SIG-M5 treated with dmso at 0.1 percent for 504 hours (cell line): ENCODE measurements at regions not wholly inside any gene's neighbourhood (a gene's known extent, or its start where the extent isn't known, plus 50 kb on each side); places are given as distances from the start of the nearest gene placed in this dataset.
A peak's percentile ranks its signal among the peaks of the same experiment; 100 is the strongest.
"Not testable (repeated sequence)": the region's sequence is repeated elsewhere in the genome, so short reads cannot be mapped to it uniquely, and the experiment has no call there.

Source experiments
- DNase-seq: peaks from one replicate; lab custom pipeline; 2025; ENCODE audit not compliant: unreplicated experiment; lab: John Stamatoyannopoulos, UW

GRCh38 chr5:133857595-133858313, 110.7 kb downstream of the C5orf15 start:
- not testable (repeated sequence) for DNase-seq

- DNase-seq: no peak
Observed at GRCh38 chr5:133854554-133854953, 113.9 kb downstream of the C5orf15 start.

- DNase-seq: peak; percentile 48
Observed at GRCh38 chr5:133853646-133854365, 114.6 kb downstream of the C5orf15 start.

GRCh38 chr5:133851521-133851920, 116.9 kb downstream of the C5orf15 start:
- peak; percentile 24 for DNase-seq

DNA sequence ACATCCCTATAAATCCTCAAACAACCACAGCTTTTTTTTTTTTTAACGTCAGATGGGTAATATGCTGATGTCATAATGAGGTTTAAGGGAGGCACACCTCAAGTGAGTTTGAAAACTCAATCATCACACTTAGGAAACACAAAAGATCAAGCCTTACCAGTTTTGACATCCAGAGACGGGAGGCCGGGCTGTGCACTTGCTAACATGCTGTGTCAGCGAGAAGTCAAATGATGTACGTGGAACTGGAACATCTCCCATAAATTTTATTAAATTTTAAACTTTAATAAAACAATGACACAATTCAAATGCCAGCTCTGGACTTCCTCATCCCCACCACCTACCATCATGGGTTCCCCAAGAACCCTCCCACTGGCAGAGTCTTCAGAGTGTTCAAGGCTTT, 117.6 kb downstream of the C5orf15 start:
- DNase-seq: no peak

DNA sequence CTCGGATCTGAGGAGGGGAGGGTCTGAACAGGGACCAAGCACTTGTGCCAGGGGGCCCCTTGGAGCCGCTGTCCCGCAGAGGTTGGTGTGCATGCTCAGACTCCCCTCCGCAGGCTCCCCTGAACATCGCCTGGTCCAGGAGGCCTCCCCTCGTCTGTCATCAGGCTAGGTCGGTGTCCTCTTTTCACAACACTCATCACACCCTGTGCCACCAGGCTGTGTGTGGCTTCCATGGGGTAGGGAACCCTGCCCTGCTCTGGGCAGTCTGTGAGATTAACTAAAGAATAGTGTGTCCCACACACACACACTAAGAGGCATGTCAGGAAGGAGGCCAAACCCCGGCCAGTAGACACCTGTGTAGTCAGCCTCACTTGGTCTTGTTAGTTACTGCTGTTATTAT, 119.3 kb downstream of the C5orf15 start:
- DNase-seq: no peak

GRCh38 chr5:133848341-133848811, 120.0 kb downstream of the C5orf15 start:
- DNase-seq: peak; percentile 39

- DNase-seq: no peak
Observed at GRCh38 chr5:133847886-133848285, 120.5 kb downstream of the C5orf15 start.

DNA sequence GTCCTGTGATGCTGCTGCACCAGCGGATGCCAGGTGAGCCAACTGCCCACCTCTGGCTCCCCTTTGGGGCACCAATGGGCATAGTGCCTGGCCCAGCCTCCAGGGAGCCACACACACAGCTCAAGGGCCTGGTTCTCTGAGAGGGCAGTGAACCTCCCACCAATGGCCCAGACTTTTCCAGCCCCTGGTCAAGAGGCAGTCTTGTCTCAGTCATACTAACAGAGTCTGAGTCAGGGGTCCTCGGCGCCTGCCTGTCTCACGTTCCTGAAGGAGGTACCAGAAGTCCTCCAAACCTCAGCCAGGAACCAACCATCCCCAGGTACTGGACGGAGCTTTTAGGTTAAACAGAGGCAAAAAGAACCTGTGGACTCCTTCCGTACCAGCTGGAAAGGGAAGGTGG, 121.1 kb downstream of the C5orf15 start:
- DNase-seq: no peak

DNA sequence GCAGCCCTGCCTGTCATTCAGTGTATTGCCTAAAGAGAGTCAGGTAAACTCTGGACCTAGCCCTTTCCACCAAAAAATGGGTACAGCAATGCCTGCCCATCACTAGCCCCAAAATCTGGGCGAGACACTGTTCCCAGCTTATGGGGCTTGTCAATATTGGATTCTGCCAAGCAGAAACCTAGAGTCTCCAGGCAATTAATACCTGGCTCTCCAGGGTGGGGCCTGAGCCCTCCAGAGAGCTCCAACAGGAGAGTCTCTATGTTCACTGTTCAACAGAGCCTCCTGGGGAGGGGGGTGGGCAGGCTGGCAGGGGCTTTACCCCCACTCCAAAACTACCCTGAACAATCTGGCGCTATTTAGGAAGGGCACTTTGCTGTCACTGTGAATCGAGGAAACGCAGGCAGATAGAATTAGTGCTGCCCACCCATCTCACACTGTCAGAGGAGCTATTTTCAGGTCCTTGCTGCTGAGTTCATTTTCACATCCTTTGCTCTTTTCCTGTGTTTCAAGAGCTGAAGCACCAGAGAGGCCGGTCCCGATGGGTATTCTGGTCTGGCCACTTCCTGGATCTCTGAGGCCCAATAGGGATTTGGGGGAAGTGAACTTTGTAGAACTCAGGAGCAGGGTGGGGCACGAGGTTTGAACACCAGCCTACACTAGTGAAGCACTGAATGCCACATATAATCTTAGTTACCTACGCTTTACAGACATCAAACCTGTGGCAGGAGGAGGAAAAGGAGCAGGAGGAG, 121.8 kb downstream of the C5orf15 start:
- no peak for DNase-seq

- DNase-seq: no peak
Observed at GRCh38 chr5:133845271-133845670, 123.2 kb downstream of the C5orf15 start.

GRCh38 chr5:133844836-133845235, 123.6 kb downstream of the C5orf15 start:
- DNase-seq: no peak

DNA sequence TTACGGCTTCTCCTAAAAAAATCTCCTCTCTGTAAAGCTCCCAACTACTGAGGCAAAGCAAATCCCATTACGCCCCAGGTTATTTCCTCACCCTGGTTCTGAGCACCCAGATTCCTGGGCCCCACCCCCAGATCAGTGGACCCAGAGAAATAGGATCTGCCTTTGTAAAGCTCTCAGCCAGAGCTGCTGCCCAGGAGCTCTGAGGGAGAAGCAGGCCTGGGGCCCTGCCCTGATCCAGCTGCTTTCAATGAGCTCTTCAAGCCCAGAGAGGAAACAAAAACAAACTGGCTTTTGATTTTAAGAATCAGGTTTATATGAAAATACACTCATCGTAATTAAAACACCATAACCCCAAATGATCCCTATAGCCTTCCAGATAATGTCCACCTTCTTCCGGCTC, 124.5 kb downstream of the C5orf15 start:
- DNase-seq: no peak

DNA sequence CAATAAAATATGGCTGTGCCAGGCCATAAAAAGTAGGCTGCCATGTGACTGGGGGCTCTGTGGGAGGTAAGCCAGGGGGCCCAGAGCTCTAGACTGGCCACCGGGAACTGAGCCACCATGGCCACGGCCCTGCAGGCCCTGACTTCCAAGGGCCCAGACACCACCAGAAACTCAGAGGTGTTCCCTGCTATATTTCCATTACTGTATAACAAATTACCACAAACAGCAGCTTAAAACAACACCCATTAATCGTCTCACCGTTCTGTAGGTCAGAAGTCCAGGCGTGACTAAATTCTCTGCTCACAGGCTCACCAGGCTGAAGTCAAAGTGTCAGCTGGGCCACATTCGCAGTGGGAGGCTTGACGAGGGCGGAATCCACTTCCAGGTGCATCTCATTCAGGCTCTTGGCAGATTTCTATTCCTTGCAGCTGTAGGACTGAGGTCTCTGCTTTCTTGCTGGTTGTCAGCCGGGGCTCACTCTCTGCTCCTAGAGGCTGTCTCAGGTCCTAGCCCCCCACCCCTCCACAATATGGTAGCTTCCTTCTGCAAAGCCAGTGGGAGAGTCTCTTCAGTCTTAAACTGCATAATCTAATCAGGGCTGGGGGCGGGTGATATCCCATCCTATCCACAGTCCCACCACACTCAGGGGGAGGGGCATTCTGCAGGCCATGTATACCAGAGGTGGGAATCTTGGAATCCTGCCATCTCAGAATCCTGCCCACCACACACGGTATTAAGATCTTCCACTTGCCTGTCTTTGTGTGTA, 125.4 kb downstream of the C5orf15 start:
- DNase-seq: no peak

GRCh38 chr5:133841831-133842750, 126.3 kb downstream of the C5orf15 start:
- no peak for DNase-seq

DNA sequence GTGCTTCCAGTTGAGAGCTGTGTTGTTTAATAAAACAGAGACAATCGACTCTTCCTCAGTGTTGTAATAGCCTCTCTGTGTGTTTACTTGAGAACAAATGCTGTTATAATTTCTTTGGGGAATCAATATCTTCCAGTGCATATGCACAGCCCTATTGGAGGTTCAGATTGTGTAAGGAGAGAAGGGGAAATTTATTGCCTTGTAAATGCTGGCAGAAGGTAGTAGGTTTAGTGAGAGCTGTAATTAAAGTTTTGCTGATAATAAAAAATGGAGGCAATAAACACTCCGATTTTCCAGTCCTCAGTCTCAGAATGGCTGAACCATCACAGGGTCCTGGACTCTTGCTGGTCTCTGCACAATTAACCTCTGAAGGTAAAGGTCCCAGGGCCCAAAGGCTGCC, 128.3 kb downstream of the C5orf15 start:
- DNase-seq: no peak

DNA sequence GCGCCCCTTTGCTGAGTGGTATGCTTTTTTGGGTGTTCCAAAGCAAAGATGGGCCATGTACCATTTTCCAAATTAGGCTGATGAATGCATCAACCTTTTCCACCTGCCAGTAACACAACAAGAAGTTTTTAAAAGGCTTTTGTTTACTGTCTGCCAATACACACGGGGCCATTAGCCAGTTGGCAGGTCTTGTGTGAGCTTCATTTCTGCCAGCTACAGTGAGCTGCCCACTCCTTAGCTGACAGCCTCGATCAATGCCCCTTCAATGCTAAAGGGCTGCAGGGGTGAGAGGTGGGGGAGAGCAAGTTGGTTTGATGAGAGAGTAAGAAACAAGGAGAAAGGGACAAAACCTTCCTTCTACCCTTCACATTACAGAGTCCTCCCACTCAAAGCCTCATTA, 128.7 kb downstream of the C5orf15 start:
- DNase-seq: no peak

- no peak for DNase-seq
Observed at GRCh38 chr5:133839090-133839489, 129.3 kb downstream of the C5orf15 start.

DNA sequence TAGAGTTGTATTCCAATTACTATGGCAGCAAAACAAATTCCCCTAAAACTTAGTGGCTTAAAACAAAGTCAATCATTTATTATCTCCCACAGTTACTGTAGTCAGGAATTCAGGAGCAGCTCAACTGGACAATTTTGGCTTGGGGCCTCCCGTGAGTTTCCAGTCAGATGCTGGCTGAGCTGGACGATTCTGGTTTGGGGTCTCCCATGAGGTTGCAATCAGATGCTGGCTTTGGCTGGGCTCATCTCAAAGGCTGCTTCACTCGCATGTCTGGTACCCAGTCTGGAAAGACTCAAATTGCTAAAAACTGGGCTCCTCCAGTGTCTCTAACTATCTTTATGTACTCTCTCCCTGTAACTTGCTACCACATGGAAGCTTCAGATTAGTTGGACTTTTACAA, 130.1 kb downstream of the C5orf15 start:
- DNase-seq: no peak
